WTC11 (cell line): ENCODE measurements at regions not wholly inside any gene's neighbourhood (a gene's known extent, or its start where the extent isn't known, plus 50 kb on each side); places are given as distances from the start of the nearest gene placed in this dataset.

Experiments
- ZNF138 ChIP-seq: sonication (generic); formaldehyde crosslinking; conservative IDR thresholded peaks from 2 replicates; pipeline ENCODE4 v1.8.1; 2022; ENCODE audit warnings: mild to moderate bottlenecking, moderate library complexity, missing genetic modification reagents
- TF ChIP-seq, protein P1 (sequence below): fragments of 200-600 bp; IDR thresholded peaks from 2 replicates; pipeline ENCODE4 v1.8.0; 2022; ENCODE audit warnings: antibody characterized with exemption
- TF ChIP-seq, protein P2 (sequence below): sonication (generic); formaldehyde crosslinking; IDR thresholded peaks from 2 replicates; pipeline ENCODE4 v1.8.0; 2022; ENCODE audit warnings: mild to moderate bottlenecking, missing genetic modification reagents

DNA sequence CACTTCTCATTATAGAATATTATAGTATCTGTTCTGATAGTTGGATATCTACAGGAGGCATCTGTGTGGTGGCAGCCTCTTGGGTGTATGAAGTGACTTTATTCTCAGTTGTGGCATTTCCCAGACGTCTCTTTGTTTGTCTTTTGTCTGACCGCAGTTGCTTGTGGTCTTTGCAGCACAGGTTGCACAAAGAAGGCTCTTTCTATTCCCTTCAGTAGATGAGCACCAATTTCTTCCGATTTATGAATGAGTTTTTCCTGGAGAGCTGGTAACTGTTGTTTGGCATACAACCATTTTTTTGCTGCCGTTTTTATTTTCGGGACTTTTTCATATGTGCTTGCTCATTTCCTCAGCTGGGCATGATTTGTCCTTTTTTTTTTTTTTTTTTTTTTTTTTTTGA is 56.4 kb upstream of the MYO10 start:
- TF ChIP-seq, protein P1, sequence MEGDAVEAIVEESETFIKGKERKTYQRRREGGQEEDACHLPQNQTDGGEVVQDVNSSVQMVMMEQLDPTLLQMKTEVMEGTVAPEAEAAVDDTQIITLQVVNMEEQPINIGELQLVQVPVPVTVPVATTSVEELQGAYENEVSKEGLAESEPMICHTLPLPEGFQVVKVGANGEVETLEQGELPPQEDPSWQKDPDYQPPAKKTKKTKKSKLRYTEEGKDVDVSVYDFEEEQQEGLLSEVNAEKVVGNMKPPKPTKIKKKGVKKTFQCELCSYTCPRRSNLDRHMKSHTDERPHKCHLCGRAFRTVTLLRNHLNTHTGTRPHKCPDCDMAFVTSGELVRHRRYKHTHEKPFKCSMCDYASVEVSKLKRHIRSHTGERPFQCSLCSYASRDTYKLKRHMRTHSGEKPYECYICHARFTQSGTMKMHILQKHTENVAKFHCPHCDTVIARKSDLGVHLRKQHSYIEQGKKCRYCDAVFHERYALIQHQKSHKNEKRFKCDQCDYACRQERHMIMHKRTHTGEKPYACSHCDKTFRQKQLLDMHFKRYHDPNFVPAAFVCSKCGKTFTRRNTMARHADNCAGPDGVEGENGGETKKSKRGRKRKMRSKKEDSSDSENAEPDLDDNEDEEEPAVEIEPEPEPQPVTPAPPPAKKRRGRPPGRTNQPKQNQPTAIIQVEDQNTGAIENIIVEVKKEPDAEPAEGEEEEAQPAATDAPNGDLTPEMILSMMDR, result no peak
- TF ChIP-seq ZNF138, result no peak
- TF ChIP-seq, protein P2, sequence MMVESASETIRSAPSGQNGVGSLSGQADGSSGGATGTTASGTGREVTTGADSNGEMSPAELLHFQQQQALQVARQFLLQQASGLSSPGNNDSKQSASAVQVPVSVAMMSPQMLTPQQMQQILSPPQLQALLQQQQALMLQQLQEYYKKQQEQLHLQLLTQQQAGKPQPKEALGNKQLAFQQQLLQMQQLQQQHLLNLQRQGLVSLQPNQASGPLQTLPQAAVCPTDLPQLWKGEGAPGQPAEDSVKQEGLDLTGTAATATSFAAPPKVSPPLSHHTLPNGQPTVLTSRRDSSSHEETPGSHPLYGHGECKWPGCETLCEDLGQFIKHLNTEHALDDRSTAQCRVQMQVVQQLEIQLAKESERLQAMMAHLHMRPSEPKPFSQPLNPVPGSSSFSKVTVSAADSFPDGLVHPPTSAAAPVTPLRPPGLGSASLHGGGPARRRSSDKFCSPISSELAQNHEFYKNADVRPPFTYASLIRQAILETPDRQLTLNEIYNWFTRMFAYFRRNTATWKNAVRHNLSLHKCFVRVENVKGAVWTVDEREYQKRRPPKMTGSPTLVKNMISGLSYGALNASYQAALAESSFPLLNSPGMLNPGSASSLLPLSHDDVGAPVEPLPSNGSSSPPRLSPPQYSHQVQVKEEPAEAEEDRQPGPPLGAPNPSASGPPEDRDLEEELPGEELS, result no peak
